Gastroesophageal sphincter (tissue), 3 donors: ENCODE measurements at regions not wholly inside any gene's neighbourhood (a gene's known extent, or its start where the extent isn't known, plus 50 kb on each side); places are given as distances from the start of the nearest gene placed in this dataset.

Experiments
- POLR2A ChIP-seq, 2 donors: fragments of 450-650 bp; IDR thresholded peaks; one replicate each; pipeline ENCODE4 v1.6.1; 2017; ENCODE audit warnings: antibody characterized with exemption in 2 of 2, mild to moderate bottlenecking in 2 of 2, moderate library complexity in 1 of 2
- POLR2AphosphoS5 ChIP-seq: sonication (generic); formaldehyde crosslinking; IDR thresholded peaks from one replicate; pipeline ENCODE4 v1.6.1; 2017; ENCODE audit warnings: antibody characterized with exemption
- TF ChIP-seq, protein P1 (sequence below), 4 experiments: fragments of 200-600 bp in 2 of 4; fragments of 450-650 bp in 2 of 4; sonication (generic) in 1 of 4; IDR thresholded peaks; one replicate each; pipeline ENCODE4 v1.5.1; 2017 to 2019; ENCODE audit warnings: antibody characterized with exemption in 4 of 4, mild to moderate bottlenecking in 2 of 4, moderate library complexity in 2 of 4

DNA sequence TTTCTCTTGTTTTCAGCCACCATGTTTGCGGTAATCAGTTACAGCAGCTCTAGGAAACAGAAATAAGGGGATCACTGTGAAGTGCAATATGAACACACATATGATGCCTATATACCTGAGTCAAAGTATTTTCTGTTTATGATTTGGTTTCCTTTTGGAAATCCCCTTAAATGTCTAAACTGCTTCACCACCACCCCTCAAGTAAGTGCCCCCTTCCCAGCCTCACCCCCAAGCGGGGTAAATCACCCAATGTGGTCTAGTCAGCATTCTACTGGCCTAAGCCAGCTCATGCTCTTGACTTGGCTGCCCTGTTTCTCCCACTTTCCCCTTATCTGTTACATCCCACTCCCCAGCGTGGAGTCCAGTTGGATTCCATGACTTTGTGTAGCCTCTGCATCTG lies 176.5 kb downstream of the QDPR start:
- TF ChIP-seq, protein P1, sequence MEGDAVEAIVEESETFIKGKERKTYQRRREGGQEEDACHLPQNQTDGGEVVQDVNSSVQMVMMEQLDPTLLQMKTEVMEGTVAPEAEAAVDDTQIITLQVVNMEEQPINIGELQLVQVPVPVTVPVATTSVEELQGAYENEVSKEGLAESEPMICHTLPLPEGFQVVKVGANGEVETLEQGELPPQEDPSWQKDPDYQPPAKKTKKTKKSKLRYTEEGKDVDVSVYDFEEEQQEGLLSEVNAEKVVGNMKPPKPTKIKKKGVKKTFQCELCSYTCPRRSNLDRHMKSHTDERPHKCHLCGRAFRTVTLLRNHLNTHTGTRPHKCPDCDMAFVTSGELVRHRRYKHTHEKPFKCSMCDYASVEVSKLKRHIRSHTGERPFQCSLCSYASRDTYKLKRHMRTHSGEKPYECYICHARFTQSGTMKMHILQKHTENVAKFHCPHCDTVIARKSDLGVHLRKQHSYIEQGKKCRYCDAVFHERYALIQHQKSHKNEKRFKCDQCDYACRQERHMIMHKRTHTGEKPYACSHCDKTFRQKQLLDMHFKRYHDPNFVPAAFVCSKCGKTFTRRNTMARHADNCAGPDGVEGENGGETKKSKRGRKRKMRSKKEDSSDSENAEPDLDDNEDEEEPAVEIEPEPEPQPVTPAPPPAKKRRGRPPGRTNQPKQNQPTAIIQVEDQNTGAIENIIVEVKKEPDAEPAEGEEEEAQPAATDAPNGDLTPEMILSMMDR (IDR thresholded peaks at IDR 0.05), result no peak
- TF ChIP-seq POLR2A (IDR thresholded peaks at IDR 0.05), result no peak
- no peak for TF ChIP-seq POLR2AphosphoS5
